Fibroblast of villous mesenchyme (primary cell): ENCODE measurements at regions not wholly inside any gene's neighbourhood (a gene's known extent, or its start where the extent isn't known, plus 50 kb on each side); places are given as distances from the start of the nearest gene placed in this dataset.

Source experiments
- DNase-seq: peaks from one replicate; pipeline ENCODE4 v3.0.0-alpha.2; 2010; ENCODE audit warnings: low read depth
- H3K4me3 ChIP-seq: 2 replicates; pipeline ENCODE4 v1.5.1; 2011; ENCODE audit warnings: low read depth, mild to moderate bottlenecking, low read length
- TF ChIP-seq, protein P1 (sequence below): IDR thresholded peaks from 2 replicates; pipeline ENCODE4 v1.5.1; 2012; ENCODE audit warnings: low read depth, mild to moderate bottlenecking, low read length; ENCODE audit not compliant: insufficient read depth

DNA sequence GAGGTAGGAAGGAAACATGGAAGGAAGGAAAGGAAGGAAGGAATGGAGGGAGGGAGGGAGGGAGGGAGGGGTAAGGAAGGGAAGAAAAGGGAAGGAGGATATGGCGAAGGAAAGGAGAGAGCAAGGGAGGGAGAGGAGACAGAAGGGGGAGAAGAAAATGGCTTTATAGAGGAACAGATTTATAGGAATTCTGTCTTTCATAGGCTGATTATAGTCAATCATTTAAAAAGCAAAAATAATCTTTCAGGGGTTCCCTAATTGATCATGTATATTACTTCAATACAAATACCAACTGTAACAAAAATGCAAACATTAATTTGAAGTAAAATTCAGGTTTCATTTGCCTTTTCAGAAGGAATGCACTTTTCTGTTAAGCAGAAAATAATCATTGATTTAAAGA, 519.1 kb downstream of the MDFIC start:
- H3K4me3 ChIP-seq: no peak overlapping the region
- DNase-seq: no peak

DNA sequence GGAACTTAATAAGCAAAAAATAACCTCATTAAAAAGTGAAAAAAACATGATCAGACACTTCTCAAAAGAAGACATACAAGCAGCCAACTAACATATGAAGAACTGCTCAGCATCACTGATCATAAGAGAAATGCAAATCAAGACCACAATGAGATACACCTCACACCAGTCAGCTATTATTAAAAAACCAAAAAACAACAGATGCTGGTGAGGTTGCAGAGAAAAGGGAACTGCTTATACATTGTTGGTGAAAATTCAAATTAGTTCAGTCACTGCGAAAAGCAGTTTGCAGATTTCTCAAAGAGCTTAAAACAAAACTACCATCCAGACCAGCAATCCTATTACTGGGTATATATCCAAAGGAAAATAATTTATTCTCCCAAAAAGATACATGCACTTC, 513.3 kb downstream of the MDFIC start:
- H3K4me3 ChIP-seq: no peak overlapping the region
- TF ChIP-seq, protein P1, sequence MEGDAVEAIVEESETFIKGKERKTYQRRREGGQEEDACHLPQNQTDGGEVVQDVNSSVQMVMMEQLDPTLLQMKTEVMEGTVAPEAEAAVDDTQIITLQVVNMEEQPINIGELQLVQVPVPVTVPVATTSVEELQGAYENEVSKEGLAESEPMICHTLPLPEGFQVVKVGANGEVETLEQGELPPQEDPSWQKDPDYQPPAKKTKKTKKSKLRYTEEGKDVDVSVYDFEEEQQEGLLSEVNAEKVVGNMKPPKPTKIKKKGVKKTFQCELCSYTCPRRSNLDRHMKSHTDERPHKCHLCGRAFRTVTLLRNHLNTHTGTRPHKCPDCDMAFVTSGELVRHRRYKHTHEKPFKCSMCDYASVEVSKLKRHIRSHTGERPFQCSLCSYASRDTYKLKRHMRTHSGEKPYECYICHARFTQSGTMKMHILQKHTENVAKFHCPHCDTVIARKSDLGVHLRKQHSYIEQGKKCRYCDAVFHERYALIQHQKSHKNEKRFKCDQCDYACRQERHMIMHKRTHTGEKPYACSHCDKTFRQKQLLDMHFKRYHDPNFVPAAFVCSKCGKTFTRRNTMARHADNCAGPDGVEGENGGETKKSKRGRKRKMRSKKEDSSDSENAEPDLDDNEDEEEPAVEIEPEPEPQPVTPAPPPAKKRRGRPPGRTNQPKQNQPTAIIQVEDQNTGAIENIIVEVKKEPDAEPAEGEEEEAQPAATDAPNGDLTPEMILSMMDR: no peak
- no peak for DNase-seq

More for the DNA sequence above, 519.1 kb downstream of the MDFIC start:
- TF ChIP-seq, protein P1: no peak

DNA sequence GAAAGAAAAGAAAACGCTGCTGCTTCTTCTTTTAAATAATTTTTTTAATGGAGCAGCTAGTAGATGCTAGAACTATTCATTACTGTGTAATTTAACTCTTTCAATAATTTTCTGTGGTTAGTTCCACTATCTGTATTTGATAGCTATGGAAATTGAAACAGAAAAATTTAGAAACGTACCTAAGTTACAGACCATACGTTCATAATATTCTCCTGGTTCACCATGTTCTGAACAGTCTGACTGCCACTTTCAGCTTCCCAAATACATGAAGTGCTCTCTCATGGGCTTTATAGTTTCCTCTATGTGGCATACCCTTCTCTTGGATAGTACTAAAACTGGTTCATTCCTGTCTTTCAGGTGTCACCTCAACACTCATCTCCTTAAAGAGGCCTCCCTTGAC, 508.0 kb downstream of the MDFIC start:
- DNase-seq: no peak
- H3K4me3 ChIP-seq: no peak overlapping the region
- TF ChIP-seq, protein P1: no peak

DNA sequence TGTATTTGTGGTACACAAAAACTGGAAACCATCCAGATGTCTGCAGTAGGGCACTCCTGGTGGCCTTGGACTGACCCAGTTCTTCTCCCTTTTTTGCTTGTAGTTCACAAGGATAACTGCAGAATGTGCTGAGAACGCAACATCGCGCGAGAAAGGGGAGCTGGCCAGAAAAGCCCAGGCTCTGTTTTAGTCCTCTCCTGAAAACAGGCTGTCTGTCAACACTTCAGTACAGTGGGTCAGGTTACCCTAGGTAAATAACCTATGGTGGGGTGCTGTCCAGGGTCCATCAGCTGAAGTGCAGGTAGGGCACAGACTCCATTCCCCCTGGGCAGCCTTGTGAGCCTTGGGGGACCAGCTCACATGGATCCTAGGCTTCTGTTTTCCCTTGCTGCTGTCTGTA, 495.8 kb downstream of the MDFIC start:
- TF ChIP-seq, protein P1: no peak

DNA sequence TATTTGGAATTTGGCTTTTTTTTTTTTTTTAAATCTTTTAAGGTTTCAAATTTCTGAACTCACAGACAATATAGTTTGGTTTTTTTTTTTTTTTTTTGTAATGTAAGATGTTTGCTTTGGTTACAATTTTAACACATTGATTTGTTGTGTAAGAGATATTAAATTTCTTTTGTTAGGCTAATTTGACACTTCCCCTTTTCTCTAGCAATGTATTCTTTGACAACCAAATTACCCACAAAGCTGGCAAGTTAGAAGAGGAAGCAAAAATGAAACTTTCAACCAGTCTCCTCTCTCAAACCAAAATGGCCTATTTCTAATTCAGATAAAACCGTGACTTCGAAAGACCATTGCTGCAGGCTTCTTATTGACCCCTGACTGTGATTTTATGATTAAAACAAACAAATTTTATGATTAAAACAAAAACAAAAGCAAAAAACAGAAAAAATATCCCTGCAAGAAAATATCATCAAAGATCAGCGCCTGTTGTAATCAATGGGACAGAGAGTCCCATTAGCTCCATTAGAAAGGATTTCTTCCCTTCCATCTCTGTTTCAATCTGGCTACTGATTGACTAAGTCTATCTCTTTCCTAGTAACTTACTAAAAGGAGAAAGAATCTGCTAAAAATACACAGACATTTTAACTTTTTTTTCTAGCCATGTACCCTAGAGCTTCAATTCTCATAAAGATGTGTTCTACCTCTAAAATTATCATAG, 489.2 kb downstream of the MDFIC start:
- H3K4me3 ChIP-seq: no peak overlapping the region
- DNase-seq: no peak
- TF ChIP-seq, protein P1: no peak

More for the DNA sequence above, 495.8 kb downstream of the MDFIC start:
- H3K4me3 ChIP-seq: no peak overlapping the region
- no peak for DNase-seq

DNA sequence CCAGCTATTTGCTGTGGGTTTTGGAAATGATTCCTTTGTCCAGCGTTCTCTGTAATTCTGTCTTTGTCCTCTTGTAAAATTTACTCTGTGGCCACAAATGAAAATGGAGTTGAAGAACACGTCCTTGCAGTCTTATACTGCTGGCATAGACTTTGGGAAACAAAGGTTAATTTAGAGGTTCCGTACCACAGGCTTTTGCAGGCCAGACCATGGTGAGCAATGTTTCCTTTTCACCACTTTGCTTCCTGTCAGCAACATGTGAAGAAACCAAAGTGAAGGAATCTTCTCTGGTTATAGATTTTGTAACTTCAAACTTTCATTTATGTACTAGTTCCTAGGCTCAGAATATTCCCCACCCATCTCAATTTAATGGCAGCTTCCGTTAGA, 488.5 kb downstream of the MDFIC start:
- no peak for DNase-seq
- TF ChIP-seq, protein P1: no peak
- H3K4me3 ChIP-seq: no peak overlapping the region
